HG03039 (cell line): ENCODE measurements at regions not wholly inside any gene's neighbourhood (a gene's known extent, or its start where the extent isn't known, plus 50 kb on each side); places are given as distances from the start of the nearest gene placed in this dataset.

Experiments used
- ATAC-seq: cut with Tn5 transposase; IDR thresholded peaks from one replicate; pipeline ENCODE4 v1.9.1; 2021; ENCODE audit warnings: mild to moderate bottlenecking, moderate library complexity; ENCODE audit not compliant: unreplicated experiment

- ATAC-seq = no peak
These were observed 507.2 kb downstream of the TCERG1L start for GRCh38 chr10:130804281-130804680.

- no peak for ATAC-seq
These were observed 506.5 kb downstream of the TCERG1L start for GRCh38 chr10:130804778-130805634.

- ATAC-seq = no peak
These were observed 505.9 kb downstream of the TCERG1L start for GRCh38 chr10:130805635-130806030.

GRCh38 chr10:130806426-130806825 is 505.1 kb downstream of the TCERG1L start:
- ATAC-seq = no peak

GRCh38 chr10:130807096-130807495 is 504.4 kb downstream of the TCERG1L start:
- no peak for ATAC-seq

- no peak for ATAC-seq
These were observed 503.8 kb downstream of the TCERG1L start for GRCh38 chr10:130807721-130808120.

GRCh38 chr10:130808243-130808642 is 503.3 kb downstream of the TCERG1L start:
- ATAC-seq = no peak

- ATAC-seq = no peak
These were observed 502.8 kb downstream of the TCERG1L start for GRCh38 chr10:130808686-130809085.

GRCh38 chr10:130809181-130809580 is 502.3 kb downstream of the TCERG1L start:
- ATAC-seq = no peak

GRCh38 chr10:130809761-130810515 is 501.6 kb downstream of the TCERG1L start:
- ATAC-seq = no peak

- no peak for ATAC-seq
These were observed 500.7 kb downstream of the TCERG1L start for GRCh38 chr10:130810856-130811255.

- ATAC-seq = no peak
These were observed 499.0 kb downstream of the TCERG1L start for GRCh38 chr10:130812381-130813148.

GRCh38 chr10:130814610-130815009 is 496.9 kb downstream of the TCERG1L start:
- no peak for ATAC-seq

- no peak for ATAC-seq
These were observed 495.2 kb downstream of the TCERG1L start for GRCh38 chr10:130816116-130816901.

GRCh38 chr10:130817046-130817624 is 494.4 kb downstream of the TCERG1L start:
- ATAC-seq = no peak

GRCh38 chr10:130817674-130818073 is 493.8 kb downstream of the TCERG1L start:
- ATAC-seq = no peak

- ATAC-seq = no peak
These were observed 490.5 kb downstream of the TCERG1L start for GRCh38 chr10:130820880-130821482.

- ATAC-seq = no peak
These were observed 487.1 kb downstream of the TCERG1L start for GRCh38 chr10:130824230-130825014.

- ATAC-seq = no peak
These were observed 477.9 kb downstream of the TCERG1L start for GRCh38 chr10:130833596-130833995.
